ENCODE measurements at regions not wholly inside any gene's neighbourhood (a gene's known extent, or its start where the extent isn't known, plus 50 kb on each side); places are given as distances from the start of the nearest gene placed in this dataset.

DNA sequence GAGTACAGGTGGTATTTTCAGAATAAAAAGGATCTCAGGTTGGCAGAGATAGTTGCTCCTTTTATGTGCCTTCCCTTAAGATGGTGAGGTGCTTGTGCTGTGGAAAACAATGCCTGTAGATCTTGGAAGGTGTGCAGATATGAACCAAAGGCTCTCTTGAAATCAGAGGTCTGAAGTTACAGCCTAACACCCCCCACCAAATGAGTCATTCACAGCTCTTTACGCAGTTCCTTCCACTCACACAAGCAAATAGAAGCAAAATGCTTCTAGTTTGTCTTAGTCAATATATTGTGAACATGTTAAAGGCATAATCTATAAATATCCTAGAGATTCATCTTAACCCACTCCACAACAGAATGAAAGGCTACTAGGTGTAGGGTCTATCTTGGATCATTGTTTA lies 128.9 kb upstream of the NR5A2 start:
- no peaks in the 10 kb centered on the region for H3K9me3 ChIP-seq
- no peak overlapping the region for H3K4me3 ChIP-seq (ENCODE audit: low read depth, low read length)
- H3K36me3 ChIP-seq, result no peaks in the 10 kb centered on the region
- DNase-seq, result no peak
- TF ChIP-seq, protein P1, sequence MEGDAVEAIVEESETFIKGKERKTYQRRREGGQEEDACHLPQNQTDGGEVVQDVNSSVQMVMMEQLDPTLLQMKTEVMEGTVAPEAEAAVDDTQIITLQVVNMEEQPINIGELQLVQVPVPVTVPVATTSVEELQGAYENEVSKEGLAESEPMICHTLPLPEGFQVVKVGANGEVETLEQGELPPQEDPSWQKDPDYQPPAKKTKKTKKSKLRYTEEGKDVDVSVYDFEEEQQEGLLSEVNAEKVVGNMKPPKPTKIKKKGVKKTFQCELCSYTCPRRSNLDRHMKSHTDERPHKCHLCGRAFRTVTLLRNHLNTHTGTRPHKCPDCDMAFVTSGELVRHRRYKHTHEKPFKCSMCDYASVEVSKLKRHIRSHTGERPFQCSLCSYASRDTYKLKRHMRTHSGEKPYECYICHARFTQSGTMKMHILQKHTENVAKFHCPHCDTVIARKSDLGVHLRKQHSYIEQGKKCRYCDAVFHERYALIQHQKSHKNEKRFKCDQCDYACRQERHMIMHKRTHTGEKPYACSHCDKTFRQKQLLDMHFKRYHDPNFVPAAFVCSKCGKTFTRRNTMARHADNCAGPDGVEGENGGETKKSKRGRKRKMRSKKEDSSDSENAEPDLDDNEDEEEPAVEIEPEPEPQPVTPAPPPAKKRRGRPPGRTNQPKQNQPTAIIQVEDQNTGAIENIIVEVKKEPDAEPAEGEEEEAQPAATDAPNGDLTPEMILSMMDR (IDR thresholded peaks at IDR 0.05; ENCODE audit: low read depth, low read length), result no peak
- H3K4me1 ChIP-seq, result no peaks in the 10 kb centered on the region
- peaks cover 6% of the 10 kb centered on the region; the same call in 1 of the 2 replicates for H3K27me3 ChIP-seq

DNA sequence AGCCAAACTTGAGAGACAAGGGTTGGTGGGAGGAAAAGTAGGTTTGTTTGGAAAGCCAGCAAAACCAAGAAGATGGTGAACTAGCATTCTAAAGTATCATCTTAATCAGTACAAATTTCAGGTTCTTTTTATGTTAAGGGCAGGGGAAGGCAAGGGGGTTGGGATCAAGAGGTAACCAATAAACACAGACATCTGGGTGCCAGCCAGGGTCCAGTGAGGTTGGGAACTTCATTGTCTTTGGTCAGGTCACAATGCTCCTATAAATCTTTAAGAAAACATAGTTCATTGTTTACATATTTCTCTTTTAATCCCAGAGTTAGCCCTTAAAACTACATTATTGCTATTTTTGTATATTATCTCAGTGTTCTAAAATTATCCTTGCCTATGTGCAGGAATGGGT lies 126.2 kb upstream of the NR5A2 start:
- Histone ChIP-seq H3K36me3 (no peaks in the 10 kb centered on the region), H3K9me3 (no peaks in the 10 kb centered on the region), H3K27me3 (peaks cover 6% of the 10 kb centered on the region; the same call in 1 of the 2 replicates), H3K4me3 (ENCODE audit: low read depth, low read length) (no peak overlapping the region), H3K4me1 (no peaks in the 10 kb centered on the region)
- TF ChIP-seq, protein P1 (IDR thresholded peaks at IDR 0.05; ENCODE audit: low read depth, low read length), result no peak
- no peak for DNase-seq

DNA sequence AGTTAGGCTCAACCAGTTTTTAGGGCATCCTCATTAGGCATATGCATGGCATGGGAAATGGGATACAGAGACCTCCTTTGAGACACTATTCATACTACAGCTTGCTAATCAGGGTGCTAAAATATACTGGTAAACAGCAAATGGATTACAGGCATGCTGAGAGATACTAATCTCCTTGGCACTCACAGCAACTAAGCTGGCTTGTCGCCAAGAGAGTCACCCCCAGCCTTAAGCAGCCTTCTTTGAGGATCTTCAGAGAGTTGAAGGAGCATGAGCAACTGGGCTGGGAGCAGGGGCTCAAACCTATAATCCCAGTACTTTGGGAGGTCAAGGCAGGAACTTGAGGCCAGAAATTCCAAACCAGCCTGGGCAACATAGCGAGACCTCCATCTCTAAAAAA lies 120.1 kb upstream of the NR5A2 start:
- TF ChIP-seq, protein P1 (IDR thresholded peaks at IDR 0.05; ENCODE audit: low read depth, low read length), result no peak

DNA sequence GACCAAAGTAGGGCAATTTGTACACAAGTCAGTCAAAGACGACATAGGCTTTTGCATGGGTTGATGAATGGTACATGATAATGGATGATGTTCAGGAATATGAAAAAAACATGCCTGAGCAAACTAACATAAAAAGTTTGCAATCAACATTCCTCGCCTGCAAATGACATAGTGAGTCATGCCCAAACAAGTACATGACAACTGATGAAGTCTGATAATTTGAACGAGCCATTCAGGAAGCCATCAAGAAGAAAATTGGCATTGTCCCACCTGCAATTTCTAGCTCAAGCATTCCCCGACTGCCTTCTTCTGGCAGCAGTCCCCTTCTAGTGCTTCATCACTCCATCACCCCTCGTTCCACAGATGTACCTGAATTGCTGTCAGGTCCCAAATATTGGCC lies 118.4 kb upstream of the NR5A2 start:
- no peaks in the 10 kb centered on the region for H3K27me3 ChIP-seq
- H3K9me3 ChIP-seq, result no peaks in the 10 kb centered on the region
- H3K4me3 ChIP-seq (ENCODE audit: low read depth, low read length), result no peak overlapping the region
- TF ChIP-seq, protein P1 (IDR thresholded peaks at IDR 0.05; ENCODE audit: low read depth, low read length), result no peak
- DNase-seq, result no peak
- H3K36me3 ChIP-seq, result no peaks in the 10 kb centered on the region
- no peaks in the 10 kb centered on the region for H3K4me1 ChIP-seq

More for the DNA sequence above, 120.1 kb upstream of the NR5A2 start:
- no peaks in the 10 kb centered on the region for H3K4me1 ChIP-seq
- H3K36me3 ChIP-seq, result no peaks in the 10 kb centered on the region
- no peaks in the 10 kb centered on the region for H3K27me3 ChIP-seq
- H3K9me3 ChIP-seq, result no peaks in the 10 kb centered on the region
- no peak overlapping the region for H3K4me3 ChIP-seq (ENCODE audit: low read depth, low read length)
- DNase-seq, result no peak

DNA sequence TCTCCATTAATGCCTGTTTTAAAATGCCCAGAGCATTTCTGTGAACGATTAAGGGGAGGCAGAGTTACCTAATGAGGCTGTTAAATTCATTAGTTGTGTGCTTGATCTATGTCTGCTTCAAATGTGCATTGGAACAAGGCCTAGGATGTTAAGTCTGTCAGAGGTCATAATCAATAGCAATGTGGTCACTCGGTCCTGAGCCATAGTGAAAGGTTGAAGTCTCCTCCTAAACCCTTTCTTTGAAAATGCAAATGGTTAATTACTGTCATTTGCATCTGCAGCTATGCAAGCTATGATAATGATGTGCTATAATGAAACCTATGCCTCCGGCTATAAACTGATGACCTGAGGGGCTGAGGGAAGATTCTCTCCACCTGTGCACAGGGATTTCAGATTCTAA lies 114.2 kb upstream of the NR5A2 start:
- DNase-seq, result no peak
- no peaks in the 10 kb centered on the region for H3K9me3 ChIP-seq

DNA sequence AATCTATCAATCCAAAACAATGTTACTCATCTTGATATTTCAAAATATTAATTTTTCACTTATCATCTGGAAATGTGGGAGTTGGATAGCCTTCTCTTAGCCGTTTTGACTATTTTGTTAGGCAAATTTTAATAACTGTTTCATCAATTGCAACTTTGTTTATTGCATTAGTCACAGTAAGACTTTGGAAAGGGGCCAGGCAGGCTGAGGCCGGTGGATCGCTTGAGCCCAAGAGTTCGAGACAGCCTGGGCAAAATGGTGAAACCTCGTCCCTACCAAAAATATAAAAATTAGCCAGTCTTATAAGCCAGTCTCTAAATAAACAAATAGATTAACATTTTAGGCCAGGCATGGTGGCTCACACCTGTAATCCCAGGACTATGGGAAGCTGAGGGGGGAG lies 113.0 kb upstream of the NR5A2 start:
- TF ChIP-seq, protein P1 (IDR thresholded peaks at IDR 0.05; ENCODE audit: low read depth, low read length), result no peak
- H3K9me3 ChIP-seq, result no peaks in the 10 kb centered on the region
- no peak for DNase-seq
- H3K36me3 ChIP-seq, result no peaks in the 10 kb centered on the region
- H3K27me3 ChIP-seq, result peaks cover 5% of the 10 kb centered on the region
- H3K4me1 ChIP-seq, result no peaks in the 10 kb centered on the region
- no peak overlapping the region for H3K4me3 ChIP-seq (ENCODE audit: low read depth, low read length)

More for the DNA sequence above, 114.2 kb upstream of the NR5A2 start:
- Histone ChIP-seq H3K36me3 (no peaks in the 10 kb centered on the region), H3K27me3 (peaks cover 5% of the 10 kb centered on the region), H3K4me3 (ENCODE audit: low read depth, low read length) (no peak overlapping the region), H3K4me1 (no peaks in the 10 kb centered on the region)
- TF ChIP-seq, protein P1 (IDR thresholded peaks at IDR 0.05; ENCODE audit: low read depth, low read length), result no peak

All from BE2C (cell line).